IMR-90 (cell line): ENCODE measurements at regions not wholly inside any gene's neighbourhood (a gene's known extent, or its start where the extent isn't known, plus 50 kb on each side); places are given as distances from the start of the nearest gene placed in this dataset.

ENCODE experiments used
- ATAC-seq: fragments of 200-7000 bp; cut with Tn5 transposase; 2 replicates; pipeline ENCODE4 v1.9.1; 2020; ENCODE audit warnings: low read depth, mild to moderate bottlenecking, moderate library complexity
- BruUV-seq: library from RNA; stranded (reverse); fragments of 400-500 nt; replicated peaks from 2 replicates; lab custom pipeline; 2021; lab: Mats Ljungman, UMichigan
- CTCF ChIA-PET: fragments of 300-600 bp; formaldehyde crosslinking; extraction: SDS; loops from one replicate; lab custom pipeline; 2021; ENCODE audit warnings: antibody characterized with exemption; lab: Yijun Ruan, JAX
- POLR2A ChIA-PET: fragments of 300-600 bp; sonication (Branson Sonifier 250); formaldehyde crosslinking; loops from one replicate; lab custom pipeline; 2022; ENCODE audit warnings: antibody characterized with exemption; ENCODE audit not compliant: unreplicated experiment; lab: Charles Lee
- DNase-seq: peaks from one replicate; pipeline ENCODE4 v3.0.0; 2013
- H2AFZ ChIP-seq: replicated peaks from 2 replicates; pipeline ENCODE3; 2013; ENCODE audit warnings: low read length, mild to moderate bottlenecking; ENCODE audit not compliant: poor library complexity
- H2AK5ac ChIP-seq: 2 replicates; pipeline ENCODE4 v1.6.1; 2013; ENCODE audit warnings: low read depth, low read length, inconsistent platforms
- H2AK9ac ChIP-seq: replicated peaks from 2 replicates; pipeline ENCODE3; 2013; ENCODE audit warnings: mild to moderate bottlenecking, low read depth, low read length, moderate library complexity; ENCODE audit not compliant: poor library complexity
- H2BK120ac ChIP-seq: 2 replicates; pipeline ENCODE4 v1.6.1; 2013; ENCODE audit warnings: low read depth, low read length, inconsistent platforms
- H2BK15ac ChIP-seq: 3 replicates; pipeline ENCODE4 v1.6.1; 2013; ENCODE audit warnings: low read depth, low read length, inconsistent platforms
- H2BK20ac ChIP-seq: 2 replicates; pipeline ENCODE4 v1.6.1; 2013; ENCODE audit warnings: low read depth, mild to moderate bottlenecking, inconsistent platforms, low read length, moderate library complexity
- H2BK5ac ChIP-seq: 2 replicates; pipeline ENCODE4 v1.6.1; 2013; ENCODE audit warnings: mild to moderate bottlenecking, low read depth, low read length, inconsistent platforms; ENCODE audit not compliant: poor library complexity, severe bottlenecking
- H3K14ac ChIP-seq: replicated peaks from 2 replicates; pipeline ENCODE4 v1.6.1; 2013; ENCODE audit warnings: low read depth, low read length, inconsistent platforms
- H3K18ac ChIP-seq: 2 replicates; pipeline ENCODE4 v1.6.1; 2013; ENCODE audit warnings: low read depth, low read length, control low read depth
- H3K23ac ChIP-seq: 2 replicates; pipeline ENCODE4 v1.6.1; 2013; ENCODE audit warnings: low read depth, low read length, inconsistent platforms
- H3K27ac ChIP-seq: 2 replicates; pipeline ENCODE4 v1.5.1; 2013; ENCODE audit warnings: mild to moderate bottlenecking, control low read depth, low read length; ENCODE audit not compliant: insufficient read depth
- H3K27me3 ChIP-seq: 2 replicates; pipeline ENCODE4 v1.6.1; 2013; ENCODE audit warnings: low read length; ENCODE audit not compliant: control insufficient read depth, insufficient read depth
- H3K36me3 ChIP-seq: 2 replicates; pipeline ENCODE4 v1.6.1; 2013; ENCODE audit warnings: low read length, mixed read lengths; ENCODE audit not compliant: control insufficient read depth, insufficient read depth
- H3K4ac ChIP-seq: 2 replicates; pipeline ENCODE4 v1.6.1; 2013; ENCODE audit warnings: low read depth, low read length, inconsistent platforms
- H3K4me1 ChIP-seq: 2 replicates; pipeline ENCODE4 v1.6.1; 2013; ENCODE audit warnings: low read length, mixed read lengths; ENCODE audit not compliant: control insufficient read depth, insufficient read depth
- H3K4me2 ChIP-seq: 2 replicates; pipeline ENCODE4 v1.6.1; 2013; ENCODE audit warnings: low read depth, mild to moderate bottlenecking, control low read depth, low read length, moderate library complexity
- H3K4me3 ChIP-seq: 2 replicates; pipeline ENCODE4 v1.5.1; 2013; ENCODE audit warnings: low read depth, mild to moderate bottlenecking, control low read depth, low read length, moderate library complexity; ENCODE audit not compliant: insufficient read depth
- H3K56ac ChIP-seq: 2 replicates; pipeline ENCODE4 v1.6.1; 2013; ENCODE audit warnings: low read length, inconsistent platforms; ENCODE audit not compliant: insufficient read depth; ENCODE audit errors: extremely low read depth
- H3K79me1 ChIP-seq, 2 experiments: 2 replicates each; pipeline ENCODE4 v1.6.1; 2013; ENCODE audit warnings: low read length in 2 of 2, inconsistent platforms in 1 of 2, low read depth in 1 of 2
- H3K9ac ChIP-seq: 2 replicates; pipeline ENCODE4 v1.6.1; 2013; ENCODE audit warnings: low read depth, low read length, control low read depth
- H3K9me1 ChIP-seq: 2 replicates; pipeline ENCODE4 v1.6.1; 2013; ENCODE audit warnings: low read length, inconsistent platforms; ENCODE audit not compliant: insufficient read depth
- H3K9me3 ChIP-seq: 2 replicates; pipeline ENCODE4 v1.6.1; 2013; ENCODE audit warnings: low read length; ENCODE audit not compliant: control insufficient read depth, insufficient read depth
- H4K20me1 ChIP-seq: 2 replicates; pipeline ENCODE4 v1.6.1; 2013; ENCODE audit warnings: low read length, inconsistent platforms; ENCODE audit not compliant: insufficient read depth
- H4K5ac ChIP-seq: 2 replicates; pipeline ENCODE4 v1.6.1; 2013; ENCODE audit warnings: mild to moderate bottlenecking, low read depth, low read length, control low read depth
- H4K8ac ChIP-seq, 2 experiments: 2 replicates each; pipeline ENCODE4 v1.6.1; 2013; ENCODE audit warnings: low read depth in 2 of 2, low read length in 2 of 2, control low read depth in 1 of 2, inconsistent platforms in 1 of 2
- H4K91ac ChIP-seq: 2 replicates; pipeline ENCODE4 v1.6.1; 2013; ENCODE audit warnings: low read depth, low read length, inconsistent platforms; ENCODE audit not compliant: insufficient read depth
- BHLHE40 ChIP-seq: fragments of 150-350 bp; IDR thresholded peaks from 2 replicates; pipeline ENCODE4 v1.6.1; 2016; ENCODE audit warnings: mild to moderate bottlenecking, low read depth, low read length
- CEBPB ChIP-seq: IDR thresholded peaks from 2 replicates; pipeline ENCODE4 v1.6.1; 2012; ENCODE audit warnings: low read depth, low read length, improper control_type of control experiment
- ELK1 ChIP-seq: fragments of 150-350 bp; IDR thresholded peaks from 2 replicates; pipeline ENCODE4 v1.6.1; 2016; ENCODE audit warnings: low read depth, mild to moderate bottlenecking, low read length, moderate library complexity, borderline replicate concordance
- MAFK ChIP-seq: IDR thresholded peaks from 2 replicates; pipeline ENCODE4 v1.6.1; 2012; ENCODE audit warnings: low read depth, low read length, improper control_type of control experiment
- MXI1 ChIP-seq: IDR thresholded peaks from 2 replicates; pipeline ENCODE4 v1.6.1; 2012; ENCODE audit warnings: low read depth, mild to moderate bottlenecking, low read length, moderate library complexity, borderline replicate concordance
- NFE2L2 ChIP-seq: fragments of 150-350 bp; IDR thresholded peaks from 2 replicates; pipeline ENCODE4 v1.6.1; 2016; ENCODE audit warnings: low read depth, mild to moderate bottlenecking, low read length
- POLR2A ChIP-seq: IDR thresholded peaks from 2 replicates; pipeline ENCODE4 v1.6.1; 2012; ENCODE audit warnings: mild to moderate bottlenecking, low read depth, low read length
- dilution Hi-C: fragments of 300-500 bp; cut with HindIII; formaldehyde crosslinking; loops from one replicate; pipeline ENCODE4 v1.14.3; 2018; ENCODE audit warnings: low sequenced_read_pairs; ENCODE audit not compliant: unreplicated experiment
- in situ Hi-C: fragments of 300-500 bp; cut with MboI; formaldehyde crosslinking; loops from 3 replicates; pipeline ENCODE4 v1.14.3; 2019; ENCODE audit warnings: low sequenced_read_pairs, inconsistent platforms, mixed read lengths
- intact Hi-C: fragments of 100-400 bp; cut with micrococcal nuclease; formaldehyde crosslinking; loops from 2 replicates; pipeline ENCODE4 v1.10.0; 2022

GRCh38 chr22:33114565-33114964, 56.4 kb upstream of the SYN3 start:
- no peak overlapping the region for H3K23ac ChIP-seq
- DNase-seq (no peak), ATAC-seq (no peak)
- in situ Hi-C loops = no loop called here
- ChIA-PET POLR2A (no interaction called here), CTCF (interaction anchor here (0.6 kb wide), 1 partner anchor 469 kb away, joined by 3 read pairs; no protein-coding TSS in a partner anchor)
- no peaks in the 10 kb centered on the region for H3K9me1 ChIP-seq
- no peaks in the 10 kb centered on the region for H3K79me1 ChIP-seq
- no peak overlapping the region for H2BK15ac ChIP-seq
- H3K4me1 ChIP-seq = no peaks in the 10 kb centered on the region
- H3K27me3 ChIP-seq = no peaks in the 10 kb centered on the region
- no peak overlapping the region for H2AK9ac ChIP-seq
- H3K56ac ChIP-seq = no peak overlapping the region
- no peak overlapping the region for H4K91ac ChIP-seq
- H3K9me3 ChIP-seq = peaks cover 6% of the 10 kb centered on the region
- H2BK120ac ChIP-seq = no peak overlapping the region
- H2AFZ ChIP-seq = no peak overlapping the region
- no peaks in the 10 kb centered on the region for H3K36me3 ChIP-seq
- no peak overlapping the region for H3K4me3 ChIP-seq
- BruUV-seq = no TSS peak
- no peak overlapping the region for H3K4me2 ChIP-seq
- intact Hi-C loops = no loop called here
- H3K18ac ChIP-seq = no peak overlapping the region
- H3K27ac ChIP-seq = no peak overlapping the region
- H2BK20ac ChIP-seq = no peak overlapping the region
- dilution Hi-C loops = no loop called here
- no peak overlapping the region for H2AK5ac ChIP-seq
- H2BK5ac ChIP-seq = no peak overlapping the region
- H4K20me1 ChIP-seq = no peaks in the 10 kb centered on the region
- no peak overlapping the region for H4K8ac ChIP-seq
- no peak overlapping the region for H3K9ac ChIP-seq
- H3K4ac ChIP-seq = no peak overlapping the region
- H4K5ac ChIP-seq = no peak overlapping the region
- no peak for TF ChIP-seq BHLHE40
- no peak for TF ChIP-seq MAFK
- TF ChIP-seq NFE2L2 = no peak
- no peak for TF ChIP-seq CEBPB
- TF ChIP-seq ELK1 = no peak
- no peak for TF ChIP-seq POLR2A
- no peak for TF ChIP-seq MXI1
- no peak overlapping the region for H3K14ac ChIP-seq
